Suprapubic skin (tissue), 4 donors: ENCODE measurements at regions not wholly inside any gene's neighbourhood (a gene's known extent, or its start where the extent isn't known, plus 50 kb on each side); places are given as distances from the start of the nearest gene placed in this dataset.

ENCODE experiments used
- CTCF ChIP-seq, 2 donors: fragments of 200-600 bp in 1 of 2; fragments of 450-650 bp in 1 of 2; sonication (generic) in 1 of 2; IDR thresholded peaks; one replicate each; pipeline ENCODE4 v1.5.1; 2016 to 2019; ENCODE audit warnings: antibody characterized with exemption in 2 of 2, mild to moderate bottlenecking in 1 of 2, moderate library complexity in 1 of 2
- EP300 ChIP-seq: sonication (generic); formaldehyde crosslinking; IDR thresholded peaks from one replicate; pipeline ENCODE4 v1.6.1; 2017; ENCODE audit warnings: antibody characterized with exemption
- POLR2A ChIP-seq, 2 donors: fragments of 450-650 bp; IDR thresholded peaks; one replicate each; pipeline ENCODE4 v1.6.1; 2017; ENCODE audit warnings: antibody characterized with exemption in 2 of 2, mild to moderate bottlenecking in 2 of 2, moderate library complexity in 2 of 2
- POLR2AphosphoS5 ChIP-seq, 3 donors: sonication (generic); formaldehyde crosslinking; IDR thresholded peaks; one replicate each; pipeline ENCODE4 v1.6.1; 2017; ENCODE audit warnings: antibody characterized with exemption in 3 of 3

GRCh38 chr9:17958363-17958762 is 379.5 kb downstream of the SH3GL2 start:
- no peak for TF ChIP-seq POLR2AphosphoS5 (IDR thresholded peaks at IDR 0.05)
- no peak for TF ChIP-seq CTCF (IDR thresholded peaks at IDR 0.05)
- TF ChIP-seq POLR2A (IDR thresholded peaks at IDR 0.05): no peak
- no peak for TF ChIP-seq EP300
